ENCODE measurements at regions not wholly inside any gene's neighbourhood (a gene's known extent, or its start where the extent isn't known, plus 50 kb on each side); places are given as distances from the start of the nearest gene placed in this dataset.
"Not testable (repeated sequence)": the region's sequence is repeated elsewhere in the genome, so short reads cannot be mapped to it uniquely, and the experiment has no call there.

DNA sequence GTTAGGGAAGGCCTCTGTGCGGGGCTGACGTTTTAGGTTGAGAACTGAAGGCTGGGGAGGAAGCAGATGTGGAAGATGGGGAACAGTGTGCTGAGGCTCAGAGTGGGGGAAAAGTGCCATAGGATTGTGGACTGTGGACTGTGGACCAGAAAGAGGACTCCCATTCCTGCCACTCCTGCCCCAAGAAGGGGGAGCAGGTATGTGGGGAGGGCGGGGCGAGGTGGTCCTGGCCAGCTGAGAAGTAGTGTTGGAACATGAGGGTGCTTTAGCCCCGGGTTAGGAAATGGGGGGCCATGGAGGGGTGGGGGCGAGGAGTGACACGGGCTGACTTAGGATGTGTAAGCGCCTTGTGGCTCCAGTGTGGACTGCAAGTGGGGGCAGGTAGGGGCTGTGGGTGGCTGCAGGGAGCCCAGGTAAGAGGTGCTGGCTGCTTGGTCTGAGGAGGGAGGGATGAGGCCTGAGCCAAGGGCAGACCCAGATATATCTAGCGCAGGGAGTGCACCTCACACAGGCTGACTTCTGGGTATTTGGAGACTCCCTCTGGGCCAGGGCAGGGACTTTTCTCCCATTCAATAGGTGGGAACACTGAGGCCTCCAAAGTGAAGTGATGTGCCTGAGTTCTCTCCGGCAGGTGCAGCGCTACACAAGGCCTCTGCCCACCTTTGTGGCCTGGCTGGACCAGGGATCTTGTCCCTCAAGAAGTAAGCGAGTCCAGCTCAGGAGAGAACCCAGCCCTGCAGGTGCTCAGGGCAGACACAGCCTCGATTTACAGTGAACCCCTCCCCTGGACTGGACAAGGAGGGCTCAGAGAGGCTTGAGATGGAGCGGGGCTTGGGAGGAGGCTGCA is 76.6 kb upstream of the TOX2 start:
- no peak for DNase-seq

DNA sequence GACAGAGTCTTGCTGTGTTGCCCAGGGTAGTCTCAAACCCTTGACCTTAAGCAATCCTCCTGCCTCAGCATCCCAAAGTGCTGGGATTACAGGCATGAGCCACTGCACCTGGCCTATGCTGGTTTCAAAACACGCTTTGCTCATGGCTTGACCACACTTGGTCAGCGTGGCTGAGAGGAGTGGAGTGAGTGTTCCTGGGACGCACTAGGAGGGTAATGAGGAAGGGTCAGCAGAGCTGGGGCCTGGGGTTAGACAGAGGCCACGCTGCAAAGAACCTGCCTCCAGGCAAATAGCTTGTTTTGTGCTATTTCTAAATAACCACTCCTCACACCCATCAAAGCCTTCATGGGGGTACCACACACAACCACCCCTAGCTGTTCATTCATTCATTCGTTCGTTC is 77.9 kb upstream of the TOX2 start:
- no peak for DNase-seq

DNA sequence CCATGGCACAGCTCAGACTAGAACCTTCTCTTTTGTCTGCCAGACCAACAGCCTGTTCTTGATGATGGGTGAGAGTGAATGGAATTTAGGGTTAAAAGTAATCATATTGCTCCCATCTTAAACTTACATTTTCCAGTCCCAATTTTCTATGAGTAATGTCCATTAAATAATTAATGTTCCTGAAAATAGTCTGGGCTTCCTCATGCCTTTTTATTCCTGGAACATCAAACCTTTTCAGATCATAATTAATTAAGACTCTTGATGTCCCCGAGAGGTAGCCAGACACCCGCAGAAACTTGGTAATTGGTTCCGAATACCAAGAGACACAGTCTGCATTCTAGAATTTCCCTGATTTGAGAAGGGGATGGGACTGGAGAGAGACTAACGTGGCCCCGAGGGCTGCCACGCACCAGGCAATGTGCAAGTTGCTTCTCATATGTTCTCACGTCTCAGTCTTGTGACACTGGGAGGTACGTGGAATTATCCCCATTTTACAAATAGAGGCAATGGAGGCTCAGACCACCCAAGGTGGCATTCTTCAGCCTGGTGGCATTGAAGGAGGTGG is 78.6 kb upstream of the TOX2 start:
- DNase-seq: no peak

DNA sequence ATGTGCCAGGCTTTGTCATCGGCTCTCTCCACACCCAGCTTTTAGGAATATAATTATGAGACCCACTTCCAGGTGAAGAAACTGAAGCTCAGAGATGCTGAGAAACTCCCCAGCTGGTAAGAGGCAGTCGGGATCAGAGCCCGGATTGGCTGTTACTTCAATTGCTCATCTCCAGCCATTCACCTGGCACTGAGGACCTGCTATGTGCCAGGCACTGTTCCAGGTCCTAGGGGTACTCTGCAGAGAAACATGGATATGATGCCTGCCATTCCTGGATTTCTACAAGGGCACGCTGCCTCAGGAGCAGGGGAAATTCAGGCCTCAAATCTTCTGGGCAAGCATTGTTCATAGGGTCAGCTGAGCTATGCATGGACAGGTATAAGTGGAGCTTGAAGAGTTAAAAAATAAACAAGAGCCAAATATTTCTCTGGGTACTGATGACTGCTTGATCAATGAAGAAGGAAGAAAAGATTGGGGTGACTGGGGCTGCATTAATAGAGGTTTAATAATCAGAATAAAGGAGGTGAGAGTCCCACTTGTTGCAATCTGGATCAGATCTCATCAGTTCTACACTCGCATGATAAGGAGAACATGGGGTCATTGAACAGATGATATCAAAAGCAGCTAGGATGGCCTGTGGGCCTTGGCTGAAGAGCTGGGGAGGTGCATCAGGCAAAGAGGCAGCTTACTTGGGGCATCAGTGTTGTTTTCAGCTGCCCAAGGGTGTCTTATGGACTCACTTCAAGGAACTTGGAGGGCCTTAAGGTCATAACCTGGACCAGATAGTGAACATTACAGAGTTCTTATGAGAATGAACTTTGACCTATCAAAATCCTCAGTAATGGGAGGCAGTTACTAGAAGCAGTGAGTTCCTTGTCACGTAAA is 80.9 kb upstream of the TOX2 start:
- no peak for DNase-seq

DNA sequence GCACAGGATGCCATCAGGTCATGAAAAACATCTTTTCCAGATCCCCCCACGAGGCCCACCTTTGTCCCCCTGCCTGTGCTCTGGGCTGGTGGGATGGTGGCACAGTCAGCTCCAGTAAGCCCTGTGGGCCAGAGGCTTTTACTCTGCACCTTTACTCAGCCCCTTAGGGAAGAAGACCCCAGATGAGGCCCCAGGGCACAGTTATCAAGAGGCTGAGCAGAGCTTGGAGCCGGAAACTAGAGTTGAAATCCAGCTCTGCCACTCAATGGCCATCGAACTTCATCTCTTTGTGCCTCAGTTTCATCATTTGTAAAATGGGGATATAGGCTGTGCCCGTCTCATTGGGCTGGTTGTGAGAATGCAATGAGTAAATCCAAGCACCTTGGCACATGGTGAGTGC is 81.7 kb upstream of the TOX2 start:
- no peak for DNase-seq

DNA sequence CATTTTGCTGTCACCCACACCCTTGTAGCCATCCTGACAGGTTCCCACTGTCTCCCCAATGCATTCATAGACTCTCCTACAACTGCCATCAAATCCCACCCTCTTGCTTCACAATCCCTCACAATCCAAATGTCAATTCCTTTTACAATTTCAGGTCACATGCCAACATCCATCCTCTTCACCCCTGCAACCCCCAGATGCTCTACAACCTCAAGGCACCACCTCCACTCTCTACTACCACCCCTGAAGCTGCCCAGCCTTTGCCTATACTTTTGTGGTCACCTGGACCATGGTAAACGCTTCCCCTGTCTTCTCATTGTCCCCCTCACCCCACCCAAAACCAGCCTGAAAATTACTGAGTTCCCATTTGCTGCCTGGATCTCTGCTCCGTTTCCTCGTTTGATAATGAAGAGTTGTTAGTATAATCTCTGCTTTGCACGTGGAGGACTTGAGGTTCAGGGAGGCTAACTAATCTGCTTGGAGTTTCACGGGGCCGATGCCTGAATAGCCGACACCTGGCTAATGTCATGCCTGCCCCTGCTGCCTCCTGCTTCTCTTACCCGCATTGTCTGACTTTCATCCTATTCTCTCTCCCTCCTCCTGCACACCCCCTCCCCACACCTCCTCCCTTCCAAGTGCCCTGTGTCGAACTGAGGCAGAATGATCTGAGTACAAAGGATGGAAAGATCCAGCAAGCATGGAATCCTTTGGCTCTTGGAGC is 82.4 kb upstream of the TOX2 start:
- no peak for DNase-seq

DNA sequence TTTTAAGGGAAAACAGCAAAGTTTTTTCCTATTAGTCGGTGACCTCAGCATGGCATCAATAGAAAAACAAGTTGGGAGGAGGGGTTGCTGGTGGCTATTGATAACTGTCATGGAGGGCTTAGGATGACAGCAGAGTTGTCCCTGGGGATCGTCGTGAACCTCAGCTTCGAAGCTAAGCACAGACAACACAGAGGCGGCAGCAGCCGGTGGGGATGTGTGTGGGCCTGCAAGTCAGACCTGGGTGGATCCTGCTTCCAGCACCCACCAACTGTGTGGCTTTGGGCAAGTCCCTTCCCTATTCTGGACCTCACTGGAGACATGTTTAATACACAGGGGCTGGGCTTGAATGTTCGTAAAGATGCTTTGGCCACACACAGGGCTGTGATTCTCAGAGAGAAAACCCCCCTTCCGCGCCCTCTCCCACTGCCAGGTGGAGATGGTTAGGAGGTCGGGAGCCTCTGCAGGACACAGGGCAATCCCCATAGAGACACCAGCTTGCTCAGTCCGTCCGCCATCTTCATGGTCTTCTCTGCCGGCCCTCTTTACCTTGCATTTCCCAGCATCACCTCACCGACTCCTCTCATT is 83.1 kb upstream of the TOX2 start:
- DNase-seq: no peak

DNA sequence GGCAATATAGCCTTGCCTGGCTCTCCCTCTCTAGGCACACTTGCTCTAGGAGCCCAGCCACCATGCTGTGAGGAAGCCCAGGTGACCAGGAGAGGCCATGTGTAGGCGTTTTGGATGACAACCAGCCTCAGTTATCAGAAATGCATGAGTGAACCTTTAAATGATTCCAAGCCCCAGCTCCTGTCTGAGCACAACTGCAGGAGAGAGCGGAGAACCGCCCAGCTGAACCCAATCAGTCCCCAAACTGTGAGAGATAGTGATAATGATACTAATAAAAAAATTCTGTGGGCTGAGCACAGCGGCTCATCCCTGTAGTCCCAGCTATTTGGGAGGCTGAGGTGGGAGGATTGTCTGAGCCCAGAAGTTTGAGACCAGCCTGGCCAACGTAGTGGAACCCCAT is 83.8 kb upstream of the TOX2 start:
- no peak for DNase-seq

DNA sequence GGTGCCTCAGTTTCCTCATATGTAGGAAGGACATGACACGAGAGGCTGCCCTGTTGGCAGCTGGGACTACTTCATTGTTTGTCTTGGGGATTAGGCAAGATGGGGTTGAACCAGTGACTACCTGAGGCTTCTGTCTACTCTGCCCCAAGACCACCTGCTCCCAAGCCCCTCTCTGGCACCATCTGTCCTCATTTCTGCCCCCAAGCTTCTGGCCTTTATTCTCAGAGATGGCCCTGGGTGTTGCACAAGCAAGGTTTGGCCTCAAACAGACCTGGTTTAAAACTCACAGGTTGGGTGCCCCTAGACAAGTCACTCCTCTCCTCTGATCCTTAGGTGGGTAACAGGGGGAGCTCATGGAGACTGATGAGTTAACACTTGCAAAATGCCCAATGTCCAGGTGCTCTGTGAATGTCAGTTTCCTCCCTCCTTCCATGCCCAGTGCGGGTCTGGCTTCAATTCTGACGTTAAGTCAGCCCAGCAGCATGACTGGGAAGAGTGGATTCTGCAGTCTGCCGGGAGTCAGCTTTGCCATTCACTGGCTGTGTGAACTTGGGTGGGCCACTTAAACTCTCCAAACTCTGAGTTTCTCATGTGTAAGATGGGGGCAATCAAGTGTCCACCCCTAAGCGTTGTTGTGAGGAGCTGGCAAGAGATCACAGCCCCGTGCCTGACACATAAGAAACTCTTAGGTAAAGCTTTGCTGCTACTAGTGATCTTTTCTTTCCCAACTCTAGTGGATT is 84.5 kb upstream of the TOX2 start:
- DNase-seq: no peak

DNA sequence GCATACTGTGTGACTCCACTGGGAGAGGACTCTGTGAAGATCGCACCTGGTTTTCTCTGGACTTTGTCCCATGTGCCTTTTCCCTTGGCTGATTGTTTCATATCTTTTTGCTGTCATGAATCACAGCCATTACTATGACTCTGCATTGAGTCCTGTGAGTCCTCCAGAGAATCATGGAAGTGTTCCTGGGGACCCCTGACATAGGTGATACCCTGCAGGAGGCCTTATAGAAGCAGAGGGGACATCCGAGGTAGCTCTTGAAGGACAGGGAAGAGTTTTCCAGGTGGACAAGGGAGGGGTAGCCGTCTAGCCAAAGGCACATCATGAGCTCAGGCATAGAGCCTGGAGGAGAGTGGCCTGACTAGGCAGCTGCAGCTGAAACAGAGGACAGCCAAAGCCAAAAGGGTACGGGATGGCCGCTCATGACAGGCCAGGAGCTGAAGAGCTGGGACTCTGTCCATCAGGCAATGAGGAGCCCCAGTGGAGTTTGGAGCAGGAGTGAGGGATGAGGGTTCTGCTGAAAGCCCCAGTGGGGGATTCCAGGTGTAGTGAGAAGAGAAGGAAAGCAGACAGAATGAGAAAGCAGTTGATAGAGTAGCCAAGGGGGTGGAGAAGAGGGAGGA is 86.6 kb upstream of the TOX2 start:
- DNase-seq: no peak

DNA sequence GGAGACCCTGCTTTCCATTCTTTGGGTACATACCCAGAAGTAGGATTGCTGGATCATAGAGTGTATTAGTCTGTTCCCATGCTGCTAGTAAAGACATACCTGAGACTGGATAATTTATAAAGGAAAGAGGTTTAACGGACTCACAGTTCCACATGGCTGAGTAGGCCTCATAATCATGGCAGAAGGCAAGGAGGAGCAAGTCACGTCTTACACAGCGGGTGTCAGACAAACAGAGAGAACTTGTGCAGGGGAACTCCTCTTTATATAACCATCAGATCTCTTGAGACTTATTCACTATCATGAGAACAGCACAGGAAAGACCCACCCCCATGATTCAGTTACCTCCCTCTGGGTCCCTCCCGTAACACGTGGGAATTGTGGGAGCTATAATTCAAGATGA is 87.7 kb upstream of the TOX2 start:
- DNase-seq: not testable (repeated sequence)

DNA sequence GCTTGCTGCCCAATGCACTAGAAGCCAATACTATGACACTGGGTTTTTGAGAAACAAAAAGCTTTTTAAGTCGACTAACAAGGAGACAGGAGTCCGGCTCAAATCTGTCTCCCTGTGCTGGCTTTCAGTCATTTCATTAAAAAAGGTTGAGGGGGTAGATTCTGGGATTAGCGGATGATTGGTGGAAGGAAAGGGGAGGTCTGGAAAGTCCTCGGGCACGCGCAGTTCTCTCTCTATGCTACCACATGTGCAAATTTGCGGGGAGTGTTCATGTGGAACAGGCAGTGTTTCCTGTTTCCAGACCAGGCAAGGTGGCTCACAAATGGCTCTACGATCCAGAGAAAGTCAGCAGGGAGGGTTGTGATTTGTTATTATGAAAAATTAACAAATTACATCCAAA is 89.1 kb upstream of the TOX2 start:
- DNase-seq: peak in 3 of 56 donors; percentile 1 to 2 (median 1)

DNA sequence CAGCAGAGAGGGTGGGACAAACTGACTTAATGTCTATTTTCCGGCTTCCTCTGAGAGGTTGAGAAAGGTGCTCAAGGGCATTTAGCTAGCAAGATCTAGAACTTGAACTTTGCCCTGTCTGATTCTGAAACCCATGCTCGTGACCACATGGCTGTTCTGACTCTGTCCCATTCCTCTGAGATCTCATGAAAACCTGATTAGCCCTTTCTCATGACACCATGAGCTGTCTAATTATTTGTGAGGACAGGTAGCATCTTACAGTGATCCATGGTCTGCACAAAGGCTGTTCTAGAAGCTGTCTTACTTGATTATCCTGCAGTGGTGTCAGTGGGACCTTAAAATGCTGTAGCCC is 89.6 kb upstream of the TOX2 start:
- no peak for DNase-seq

DNA sequence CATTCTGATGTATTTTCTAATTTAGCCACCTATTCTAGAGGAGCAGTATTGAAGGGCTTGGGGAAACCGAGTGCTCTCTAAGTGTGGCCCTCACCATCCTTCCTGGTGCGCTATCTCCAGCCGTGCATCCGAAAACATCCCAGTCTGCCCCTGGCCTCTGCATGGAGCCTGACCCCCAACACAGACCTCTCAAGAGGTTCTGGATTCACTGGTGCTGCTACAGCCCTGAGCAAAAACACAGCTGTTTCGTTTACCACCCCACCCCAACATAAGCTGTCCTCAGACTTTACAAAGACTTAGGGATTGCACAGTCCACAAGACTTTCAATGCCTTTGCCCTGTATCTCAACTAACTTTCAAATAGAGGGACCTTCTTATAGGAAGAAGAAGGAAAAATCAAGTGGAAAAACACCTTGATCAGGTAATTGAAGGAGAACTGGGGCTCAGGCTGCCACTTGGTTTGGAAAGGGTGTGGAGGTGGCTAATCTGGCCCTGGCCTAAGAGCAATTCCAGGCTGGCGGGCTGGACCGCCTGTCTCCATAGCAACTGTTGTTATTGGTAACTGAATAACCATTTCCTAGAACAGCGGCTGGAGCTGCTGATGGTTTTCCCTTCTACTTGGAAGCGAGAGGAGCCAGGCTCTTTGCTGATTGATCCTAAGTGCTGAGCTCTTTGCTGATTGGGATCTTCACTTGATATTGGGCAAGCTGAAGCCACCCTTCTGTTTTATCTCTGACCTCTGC is 90.2 kb upstream of the TOX2 start:
- DNase-seq: peak in 13 of 56 donors; percentile 2 to 44 (median 8)

DNA sequence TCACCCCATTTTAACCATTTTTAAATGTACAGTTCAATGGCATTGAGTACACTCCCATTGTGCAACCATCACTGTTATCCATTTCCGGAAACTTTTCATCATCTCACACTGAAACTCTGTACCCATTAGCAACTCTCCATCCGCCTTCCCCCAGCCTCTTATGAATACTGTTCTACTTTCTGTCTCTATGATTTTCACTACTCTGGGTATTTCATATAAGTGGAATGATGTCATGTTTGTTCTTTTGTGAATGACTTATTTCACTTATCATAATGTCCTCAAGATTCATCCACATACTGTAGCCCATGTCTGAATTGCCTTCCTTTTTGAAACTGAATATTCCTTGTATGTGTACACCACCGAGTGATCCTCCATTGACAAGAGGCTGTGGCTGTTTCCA is 92.9 kb upstream of the TOX2 start:
- DNase-seq: no peak

DNA sequence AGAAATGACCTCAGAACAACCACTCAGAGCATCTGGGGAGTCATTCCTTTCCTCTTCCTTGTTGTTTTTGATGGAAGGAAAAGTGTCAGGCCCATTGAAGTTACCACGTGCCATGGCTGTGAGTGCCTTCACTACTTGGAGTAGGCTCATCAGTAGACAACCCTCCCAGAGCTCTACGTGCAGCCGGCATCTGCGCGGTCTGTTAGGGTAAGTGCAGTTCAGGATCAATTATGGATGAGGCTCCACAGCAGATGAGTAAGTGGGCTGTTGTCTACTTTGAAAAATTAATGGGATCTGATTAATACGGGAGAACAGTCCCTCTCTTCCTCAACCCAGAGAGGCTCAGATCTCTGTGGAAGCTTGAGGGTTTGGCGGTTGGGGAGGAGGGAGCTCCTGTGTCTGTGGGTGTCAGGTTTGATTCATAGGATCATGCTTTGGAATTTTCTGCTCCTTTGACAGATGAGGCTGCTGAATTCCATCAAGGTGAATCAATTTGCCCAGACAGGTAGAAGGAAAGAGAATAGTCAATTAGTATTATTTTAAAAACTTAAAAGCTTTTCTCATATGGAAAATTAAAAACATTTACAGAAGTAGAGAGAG is 93.8 kb upstream of the TOX2 start:
- DNase-seq: no peak

DNA sequence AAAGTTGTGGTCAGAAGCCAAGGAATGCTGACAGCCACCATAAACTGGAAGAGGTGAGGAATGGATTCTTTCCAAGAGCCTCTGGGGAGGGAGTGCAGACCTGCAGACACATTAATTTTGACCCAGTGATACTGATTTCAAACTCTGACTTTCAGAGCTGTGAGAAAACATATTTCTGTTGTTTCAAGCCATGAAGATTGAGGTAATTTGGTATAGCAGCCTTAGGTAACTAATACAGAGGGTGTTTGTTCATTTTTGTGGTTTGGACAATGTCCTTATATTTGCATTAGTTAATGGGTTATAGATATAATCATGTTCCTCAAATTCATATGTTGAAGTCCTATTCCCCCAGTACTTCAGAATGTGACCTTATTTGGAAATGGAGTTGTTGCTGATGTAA is 85.4 kb upstream of the GTSF1L start:
- DNase-seq: no peak

DNA sequence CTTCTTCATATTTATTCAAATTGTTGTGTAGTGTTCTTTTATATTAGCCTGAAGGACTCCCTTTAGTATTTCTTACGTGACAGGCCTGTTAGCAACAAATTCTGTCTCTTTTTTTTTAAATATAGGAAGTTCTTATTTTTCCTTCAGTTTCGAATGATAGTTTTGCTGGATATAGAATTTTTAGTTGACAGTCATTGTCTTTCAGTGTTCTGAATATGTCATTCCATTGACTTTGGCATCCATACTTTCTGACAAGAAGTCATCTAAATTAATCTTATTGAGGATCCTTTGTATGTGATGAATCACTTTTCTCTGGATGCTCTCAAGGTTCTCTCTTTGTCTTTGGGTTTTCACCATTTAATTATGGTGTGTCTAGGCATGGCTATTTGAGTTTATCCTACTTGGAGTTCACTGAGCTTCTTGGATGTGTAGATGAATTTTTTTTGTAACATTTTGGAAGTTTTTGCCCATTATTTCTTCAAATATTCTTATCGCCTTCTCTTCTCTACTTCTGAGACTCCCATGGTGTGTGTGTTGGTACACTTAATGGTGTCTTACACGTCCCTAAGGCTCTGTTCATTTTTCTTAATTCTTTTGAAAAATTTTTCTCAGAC is 82.5 kb upstream of the GTSF1L start:
- DNase-seq: no peak

DNA sequence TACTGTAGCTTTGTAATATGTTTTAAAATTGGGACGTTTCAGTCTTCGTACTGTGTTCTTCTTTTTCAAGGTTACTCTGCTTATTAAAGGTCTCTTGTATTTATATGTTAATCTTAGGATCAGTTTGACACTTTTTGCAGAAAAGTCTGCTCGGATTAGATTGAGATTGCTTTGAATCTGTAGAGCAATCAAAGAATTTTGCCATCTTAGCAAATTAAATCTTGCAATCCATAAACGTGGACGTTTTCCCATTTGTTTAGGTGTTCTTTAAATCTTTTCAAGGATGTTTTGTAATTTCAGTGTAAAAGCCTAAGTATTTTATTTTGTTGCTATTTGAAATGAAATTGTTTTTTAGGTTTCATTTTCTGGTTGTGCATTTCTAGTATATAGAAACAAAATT is 78.0 kb upstream of the GTSF1L start:
- DNase-seq: no peak

Data from nucleus accumbens (tissue), 56 donors.